Stimulated activated CD4-positive, alpha-beta T cell treated with anti-CD3 and anti-CD28 coated beads, Interleukin-12 subunit alpha, Interleukin-12 subunit beta, amount 100 ng/mL, for 48 hours (primary cell): ENCODE measurements at regions not wholly inside any gene's neighbourhood (a gene's known extent, or its start where the extent isn't known, plus 50 kb on each side); places are given as distances from the start of the nearest gene placed in this dataset.

ENCODE experiments used
- DNase-seq, 3 donors: peaks; one replicate each; pipeline ENCODE4 v3.0.0-alpha.2; 2020; ENCODE audit warnings: low read depth in 2 of 3, low spot score in 1 of 3

GRCh38 chr2:136407117-136407951 is 289.4 kb upstream of the CXCR4 start:
- no peak for DNase-seq

GRCh38 chr2:136404925-136405324 is 287.0 kb upstream of the CXCR4 start:
- no peak for DNase-seq

DNA sequence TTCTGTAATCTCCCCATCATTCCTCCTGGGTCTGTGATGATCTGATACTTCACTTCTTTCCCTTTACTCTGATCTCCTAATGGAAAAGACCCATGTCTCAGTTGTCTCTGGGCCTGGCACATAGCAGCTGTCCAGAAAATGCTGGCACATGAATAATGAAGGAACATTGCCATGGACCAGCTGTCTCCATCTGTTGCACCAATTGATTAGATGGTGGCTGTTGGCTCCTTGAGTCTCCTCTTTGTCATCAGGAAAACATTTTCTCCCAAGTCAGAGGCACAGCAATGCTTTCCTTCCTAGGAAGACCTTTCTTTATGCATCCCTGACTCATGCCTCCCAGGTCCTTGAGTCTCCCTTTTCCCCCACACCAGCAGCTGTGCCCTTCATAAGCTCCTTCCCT is 286.2 kb upstream of the CXCR4 start:
- DNase-seq: no peak

GRCh38 chr2:136402281-136402680 is 284.3 kb upstream of the CXCR4 start:
- no peak for DNase-seq

DNA sequence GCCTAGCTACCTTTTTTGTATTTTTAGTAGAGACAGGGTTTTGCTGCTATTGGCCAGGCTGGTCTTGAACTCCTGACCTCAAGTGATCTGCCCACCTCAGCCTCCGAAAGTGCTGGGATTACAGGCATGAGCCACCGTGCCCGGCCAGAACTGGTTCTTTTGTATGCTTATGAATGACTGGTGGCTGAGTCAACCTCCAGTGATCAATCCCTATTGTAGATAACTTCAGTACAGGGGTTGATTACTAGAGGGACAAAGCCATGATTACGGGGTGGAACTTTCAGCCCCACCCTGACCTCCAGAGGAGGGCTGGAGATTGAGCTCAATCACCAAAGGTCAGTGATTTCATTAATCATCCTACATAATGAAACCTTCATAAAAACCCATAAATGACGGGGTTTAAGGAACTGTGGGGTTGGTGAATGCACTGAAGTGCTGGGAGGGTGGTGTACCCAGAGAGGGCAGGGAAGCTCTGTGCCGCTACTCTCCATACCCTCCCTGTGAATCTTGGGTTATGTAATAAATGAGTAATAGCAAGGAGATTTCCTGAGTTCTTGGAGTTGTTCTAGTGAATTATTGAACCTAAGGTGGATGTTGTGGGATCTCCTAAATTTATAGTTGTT is 281.8 kb upstream of the CXCR4 start:
- DNase-seq: no peak

GRCh38 chr2:136395582-136395981 is 277.6 kb upstream of the CXCR4 start:
- DNase-seq: no peak

DNA sequence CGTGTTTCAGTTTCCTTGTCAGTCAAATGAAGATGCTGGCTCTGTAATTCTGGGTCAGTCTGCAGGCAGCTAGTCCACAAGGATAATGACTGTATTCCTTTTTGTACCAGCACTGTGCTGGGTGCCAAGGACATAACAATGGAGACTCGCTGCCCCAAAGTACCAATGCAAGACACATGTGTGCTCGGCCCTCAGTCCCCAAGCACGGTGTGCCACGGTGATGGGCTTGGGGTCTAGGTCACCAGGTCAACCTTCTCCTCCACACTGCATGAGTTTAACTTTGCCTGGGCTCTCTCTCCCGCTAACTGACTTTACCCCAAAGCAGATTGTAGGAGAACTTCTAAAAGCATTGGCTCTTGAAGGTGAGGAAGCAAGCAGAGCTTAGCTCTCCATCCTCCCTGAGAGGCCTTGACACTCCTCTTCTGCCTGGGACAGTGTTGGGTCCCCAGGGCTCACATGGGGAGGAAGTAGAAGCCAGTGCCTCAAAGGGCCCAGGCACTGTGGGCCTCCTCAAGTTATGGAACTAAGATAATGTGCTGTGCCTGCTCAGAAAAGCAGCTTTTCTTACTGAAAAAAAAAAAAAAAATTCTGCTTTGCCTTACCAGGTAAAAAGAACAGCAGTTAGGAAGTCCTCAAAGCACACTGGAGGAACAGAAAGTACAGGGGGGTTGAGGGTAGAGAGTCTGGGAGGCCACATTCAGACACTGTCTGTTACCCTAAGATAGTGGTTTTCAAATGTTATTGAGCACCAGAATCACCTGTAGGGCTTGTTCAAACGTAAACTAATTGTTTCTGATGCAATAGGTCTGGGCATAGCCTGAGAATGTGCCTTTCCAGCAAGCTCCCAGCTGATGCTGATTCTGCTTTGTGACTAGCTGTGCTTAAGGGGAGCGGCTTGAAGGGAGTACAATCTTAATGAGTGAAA is 276.4 kb upstream of the CXCR4 start:
- no peak for DNase-seq

DNA sequence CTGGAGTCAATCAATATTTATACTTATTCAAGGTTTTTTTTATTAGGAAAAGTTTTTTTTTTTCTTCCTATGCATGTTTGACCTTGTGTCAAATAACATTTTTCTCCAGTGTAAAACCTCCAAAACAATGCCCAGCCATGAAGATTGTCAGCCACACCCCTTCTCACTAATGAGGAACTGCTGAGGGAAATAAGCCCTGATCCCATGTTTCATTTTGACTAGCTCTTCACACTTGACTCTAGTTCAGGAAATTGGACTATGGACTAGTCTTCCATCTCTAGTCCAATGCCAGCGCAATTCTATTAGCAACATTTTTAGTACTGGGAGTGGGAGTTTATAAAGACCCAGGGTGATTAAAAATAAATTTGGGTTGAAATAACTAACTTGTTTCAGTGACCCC is 275.6 kb upstream of the CXCR4 start:
- no peak for DNase-seq

DNA sequence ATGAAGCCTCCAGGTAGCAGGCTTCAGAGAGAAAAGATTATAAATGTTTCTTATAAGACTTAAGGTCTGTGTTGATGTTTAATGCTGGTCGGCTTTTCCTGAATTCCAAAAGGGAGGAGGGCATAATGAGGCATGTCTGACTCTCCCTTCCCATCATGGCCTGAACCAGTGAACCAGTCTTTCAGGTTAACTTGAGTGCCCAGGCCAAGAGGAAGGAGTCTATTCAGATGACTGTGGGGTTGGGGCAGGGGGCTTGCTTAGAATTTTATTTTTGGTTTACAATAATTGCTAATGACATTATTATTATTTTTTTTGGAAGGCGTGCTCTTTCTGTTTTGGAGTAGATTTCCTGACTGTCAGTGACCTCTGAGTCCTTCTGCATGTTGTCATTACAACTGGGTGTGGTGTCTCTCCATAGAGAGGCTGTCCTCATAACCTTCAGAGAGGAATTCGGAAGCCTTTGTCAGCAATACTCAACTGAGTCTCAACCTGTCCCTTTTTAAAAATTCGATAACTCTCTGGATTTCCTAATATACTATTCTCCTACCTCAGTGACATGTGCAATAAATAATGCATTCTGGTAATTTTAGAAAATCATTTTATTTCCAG is 275.1 kb upstream of the CXCR4 start:
- no peak for DNase-seq

- no peak for DNase-seq
Measured at GRCh38 chr2:136389809-136390208, 271.9 kb upstream of the CXCR4 start.

- DNase-seq: no peak
Measured at GRCh38 chr2:136386046-136386445, 268.1 kb upstream of the CXCR4 start.

GRCh38 chr2:136384531-136385303 is 266.8 kb upstream of the CXCR4 start:
- peak in 1 of 3 donors; percentile 52 for DNase-seq

DNA sequence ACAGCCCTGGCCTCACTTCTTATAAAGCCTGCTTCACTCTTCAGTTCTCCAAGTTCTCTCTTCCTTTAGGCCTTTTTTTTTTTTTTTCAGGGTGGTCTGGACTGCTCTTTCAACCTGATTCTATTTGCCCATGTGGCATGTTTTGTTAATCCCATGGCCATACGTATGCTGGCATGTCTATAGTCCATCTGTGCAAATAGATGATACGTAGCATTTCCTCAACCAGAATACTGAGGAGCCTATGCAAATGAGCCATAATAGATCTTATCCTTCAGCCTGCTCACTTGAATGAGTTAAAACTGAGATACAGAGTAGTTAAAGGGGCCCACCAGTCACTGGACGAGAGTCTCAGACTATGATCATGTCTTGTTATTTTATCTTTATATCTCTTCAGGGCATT is 265.2 kb upstream of the CXCR4 start:
- DNase-seq: no peak

- peak; percentile 65 to 81 (median 68) for DNase-seq
Measured at GRCh38 chr2:136381722-136382633, 264.0 kb upstream of the CXCR4 start.

GRCh38 chr2:136381245-136381644 is 263.3 kb upstream of the CXCR4 start:
- no peak for DNase-seq

GRCh38 chr2:136378712-136379595 is 261.0 kb upstream of the CXCR4 start:
- peak; percentile 56 to 72 (median 69) for DNase-seq

DNA sequence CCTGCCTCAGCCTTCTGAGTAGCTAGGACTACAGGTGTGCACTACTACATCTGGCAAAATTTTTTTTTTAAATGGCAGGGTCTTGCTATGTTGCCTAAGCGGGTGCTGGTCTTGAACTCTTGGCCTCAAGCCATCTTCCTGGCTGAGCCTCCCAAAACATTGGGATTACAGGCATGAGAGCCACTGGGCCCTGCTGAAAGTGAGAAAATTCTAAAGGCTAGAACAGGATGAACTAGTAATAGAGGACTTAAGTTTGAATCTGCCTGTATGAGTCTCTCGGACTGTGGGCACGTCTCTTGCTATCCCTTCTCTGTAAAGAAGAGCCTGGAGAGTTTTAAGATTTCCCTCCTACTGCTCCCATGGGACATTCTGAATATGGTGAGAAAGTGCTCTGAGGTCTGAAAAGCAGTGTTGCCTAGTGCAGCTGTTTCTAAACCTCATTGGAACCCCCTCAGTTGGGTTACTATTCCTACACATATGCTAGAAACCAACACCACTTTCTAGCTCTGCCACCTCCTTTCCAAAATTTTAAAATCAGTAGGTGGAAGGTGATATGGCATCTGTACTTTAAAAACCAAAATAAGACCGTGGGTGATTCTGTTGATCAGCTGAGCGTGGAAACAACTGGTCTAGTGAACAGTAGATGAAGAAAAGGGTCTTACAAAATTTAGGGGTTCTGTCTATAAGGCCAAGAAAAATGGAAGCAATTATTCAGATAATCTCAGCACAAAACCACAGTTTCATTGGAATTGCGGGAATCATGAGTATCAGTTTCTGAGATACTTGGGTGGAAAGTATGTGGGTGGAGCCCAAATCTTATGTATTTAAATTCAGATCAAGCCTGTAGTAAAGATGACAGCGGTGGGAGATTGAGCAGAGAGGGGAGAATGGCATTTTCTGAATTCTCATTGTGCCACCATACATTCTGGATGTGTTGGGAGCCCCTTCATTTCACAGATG is 259.8 kb upstream of the CXCR4 start:
- DNase-seq: no peak
